H7 (cell line): ENCODE measurements at regions not wholly inside any gene's neighbourhood (a gene's known extent, or its start where the extent isn't known, plus 50 kb on each side); places are given as distances from the start of the nearest gene placed in this dataset.
"Not testable (repeated sequence)": the region's sequence is repeated elsewhere in the genome, so short reads cannot be mapped to it uniquely, and the experiment has no call there.

ENCODE experiments used
- DNase-seq: peaks from one replicate; pipeline ENCODE4 v3.0.0; 2012
- H3K27me3 ChIP-seq: 2 replicates; pipeline ENCODE4 v1.6.0; 2011; ENCODE audit warnings: mild to moderate bottlenecking, low read length; ENCODE audit not compliant: control insufficient read depth, insufficient read depth
- H3K36me3 ChIP-seq: replicated peaks from 2 replicates; pipeline ENCODE4 v1.5.1; 2011; ENCODE audit warnings: low read length; ENCODE audit not compliant: control insufficient read depth, insufficient read depth
- H3K4me3 ChIP-seq: 2 replicates; pipeline ENCODE4 v1.5.1; 2011; ENCODE audit warnings: low read depth, mild to moderate bottlenecking, control low read depth, low read length, moderate library complexity; ENCODE audit not compliant: insufficient read depth

- DNase-seq = peak; percentile 77
- Histone ChIP-seq H3K27me3 (peaks cover 29% of the 10 kb centered on the region), H3K4me3 (no peak overlapping the region), H3K36me3 (no peaks in the 10 kb centered on the region)
These were observed 117.2 kb upstream of the IGLL5 start for GRCh38 chr22:22770280-22770871.

- Histone ChIP-seq H3K4me3 (no peak overlapping the region), H3K27me3 (peaks cover 29% of the 10 kb centered on the region), H3K36me3 (no peaks in the 10 kb centered on the region)
- DNase-seq = no peak
These were observed 116.7 kb upstream of the IGLL5 start for GRCh38 chr22:22770881-22771280.

- Histone ChIP-seq H3K27me3 (peaks cover 27% of the 10 kb centered on the region), H3K4me3 (no peak overlapping the region)
- no peak for DNase-seq
These were observed 115.8 kb upstream of the IGLL5 start for GRCh38 chr22:22771696-22772377.

GRCh38 chr22:22772396-22772795, 115.2 kb upstream of the IGLL5 start:
- no peak for DNase-seq
- peaks cover 25% of the 10 kb centered on the region for H3K27me3 ChIP-seq
- H3K36me3 ChIP-seq = no peaks in the 10 kb centered on the region
- H3K4me3 ChIP-seq = no peak overlapping the region

More at GRCh38 chr22:22771696-22772377, 115.8 kb upstream of the IGLL5 start:
- no peaks in the 10 kb centered on the region for H3K36me3 ChIP-seq

- peaks cover 25% of the 10 kb centered on the region for H3K27me3 ChIP-seq
- no peak overlapping the region for H3K4me3 ChIP-seq
- no peaks in the 10 kb centered on the region for H3K36me3 ChIP-seq
These were observed 114.7 kb upstream of the IGLL5 start for GRCh38 chr22:22772883-22773282.

GRCh38 chr22:22773427-22773826, 114.2 kb upstream of the IGLL5 start:
- no peak for DNase-seq
- no peaks in the 10 kb centered on the region for H3K36me3 ChIP-seq
- H3K4me3 ChIP-seq = no peak overlapping the region
- H3K27me3 ChIP-seq = peaks cover 21% of the 10 kb centered on the region; the same call in 1 of the 2 replicates

More at GRCh38 chr22:22772883-22773282, 114.7 kb upstream of the IGLL5 start:
- no peak for DNase-seq

GRCh38 chr22:22773979-22774604, 113.5 kb upstream of the IGLL5 start:
- H3K27me3 ChIP-seq = peaks cover 21% of the 10 kb centered on the region; the same call in 1 of the 2 replicates
- H3K4me3 ChIP-seq = no peak overlapping the region
- no peaks in the 10 kb centered on the region for H3K36me3 ChIP-seq
- DNase-seq = no peak

GRCh38 chr22:22774762-22775161, 112.9 kb upstream of the IGLL5 start:
- not testable (repeated sequence) for H3K36me3 ChIP-seq, DNase-seq, H3K4me3 ChIP-seq
- H3K27me3 ChIP-seq = peaks cover 17% of the 10 kb centered on the region; the same call in 1 of the 2 replicates

- DNase-seq = no peak
- H3K36me3 ChIP-seq = no peaks in the 10 kb centered on the region
- H3K27me3 ChIP-seq = peaks cover 14% of the 10 kb centered on the region; the same call in 1 of the 2 replicates
- no peak overlapping the region for H3K4me3 ChIP-seq
These were observed 111.5 kb upstream of the IGLL5 start for GRCh38 chr22:22776121-22776520.

GRCh38 chr22:22779213-22779612, 108.4 kb upstream of the IGLL5 start:
- DNase-seq = no peak
- Histone ChIP-seq H3K4me3 (no peak overlapping the region), H3K27me3 (peaks cover 5% of the 10 kb centered on the region; the same call in 1 of the 2 replicates), H3K36me3 (no peaks in the 10 kb centered on the region)

GRCh38 chr22:22783575-22783974, 104.0 kb upstream of the IGLL5 start:
- no peak for DNase-seq
- Histone ChIP-seq H3K4me3 (no peak overlapping the region), H3K36me3 (no peaks in the 10 kb centered on the region), H3K27me3 (peaks cover 11% of the 10 kb centered on the region)

- Histone ChIP-seq H3K36me3 (no peaks in the 10 kb centered on the region), H3K4me3 (no peak overlapping the region), H3K27me3 (peaks cover 12% of the 10 kb centered on the region)
- DNase-seq = peak; percentile 42
These were observed 103.2 kb upstream of the IGLL5 start for GRCh38 chr22:22784249-22785039.

GRCh38 chr22:22785316-22786065, 102.1 kb upstream of the IGLL5 start:
- DNase-seq = peak; percentile 68
- Histone ChIP-seq H3K36me3 (no peaks in the 10 kb centered on the region), H3K4me3 (no peak overlapping the region), H3K27me3 (peaks cover 20% of the 10 kb centered on the region)
